K562 (cell line): ENCODE measurements at regions not wholly inside any gene's neighbourhood (a gene's known extent, or its start where the extent isn't known, plus 50 kb on each side); places are given as distances from the start of the nearest gene placed in this dataset.
A peak's percentile ranks its signal among the peaks of the same experiment; 100 is the strongest.

Experiments
- ATAC-seq: fragments of 200-7000 bp; cut with Tn5 transposase; 3 replicates; pipeline ENCODE4 v1.9.1; 2020; ENCODE audit warnings: moderate library complexity
- BruUV-seq: library from RNA; stranded (reverse); fragments of 400-500 nt; replicated peaks from 2 replicates; lab custom pipeline; 2021; lab: Mats Ljungman, UMichigan
- CTCF ChIA-PET: fragments of 300-600 bp; formaldehyde crosslinking; extraction: SDS; loops from one replicate; lab custom pipeline; 2021; ENCODE audit warnings: low intra/inter-chr PET ratio; lab: Yijun Ruan, JAX
- POLR2A ChIA-PET: fragments of 300-600, 350-650 bp; sonication (Branson Sonifier 250); formaldehyde crosslinking; extraction: SDS; loops from one replicate; lab custom pipeline; 2021; ENCODE audit warnings: antibody characterized with exemption, inconsistent platforms; lab: Yijun Ruan, JAX
- DNase-seq, 4 experiments: peaks; one replicate each; pipeline versions ENCODE4 v3.0.0 to v3.0.0-alpha.2; 2011 to 2018; ENCODE audit warnings: low spot score in 3 of 4, mixed read lengths in 3 of 4; ENCODE audit errors: extremely low read depth in 1 of 4
- FAIRE-seq: peaks from 2 replicates; lab custom pipeline; 2011; peaks lifted over from hg19 to GRCh38; lab: Jason Lieb, UNC
- H2AFZ ChIP-seq: 2 replicates; pipeline ENCODE4 v1.6.0; 2011; ENCODE audit warnings: low read depth, low read length, control low read depth, inconsistent platforms
- H3K27ac ChIP-seq: fragments of 200-600 bp; 3 replicates; pipeline ENCODE4 v1.8.0; 2011; ENCODE audit warnings: low read depth, mild to moderate bottlenecking, control low read depth, inconsistent platforms, low read length, moderate library complexity, mixed read lengths; ENCODE audit errors: extremely low read depth
- H3K27me3 ChIP-seq, 2 experiments: fragments of 300-600 bp in 1 of 2; 2 replicates in 1 of 2; 3 replicates in 1 of 2; pipeline versions ENCODE4 v1.6.0 to v1.8.0; 2011; ENCODE audit warnings: inconsistent platforms in 2 of 2, low read length in 2 of 2, mild to moderate bottlenecking in 1 of 2, mixed read lengths in 1 of 2, moderate library complexity in 1 of 2; ENCODE audit not compliant: control insufficient read depth in 2 of 2, insufficient read depth in 2 of 2
- H3K36me3 ChIP-seq: fragments of 300-600 bp; 3 replicates; pipeline ENCODE4 v1.8.0; 2011; ENCODE audit warnings: mild to moderate bottlenecking, low read length, inconsistent platforms; ENCODE audit not compliant: control insufficient read depth, insufficient read depth
- H3K4me1 ChIP-seq, 2 experiments: fragments of 200-600 bp in 1 of 2; replicated peaks in 1 of 2; 2 replicates in 1 of 2; 3 replicates in 1 of 2; pipeline versions ENCODE4 v1.5.1 to v1.8.0; 2011; ENCODE audit warnings: inconsistent platforms in 2 of 2, low read length in 2 of 2, mild to moderate bottlenecking in 1 of 2, mixed read lengths in 1 of 2, moderate library complexity in 1 of 2; ENCODE audit not compliant: control insufficient read depth in 2 of 2, insufficient read depth in 2 of 2
- H3K4me2 ChIP-seq: 2 replicates; pipeline ENCODE4 v1.6.1; 2011; ENCODE audit warnings: low read length, control low read depth, inconsistent platforms, mixed read lengths; ENCODE audit not compliant: insufficient read depth
- H3K4me3 ChIP-seq: fragments of 200-600 bp; sonication (generic), shearing (Covaris generic); 2 replicates; pipeline ENCODE4 v1.5.1; 2016; ENCODE audit warnings: control low read depth, inconsistent platforms
- H3K79me2 ChIP-seq: fragments of 200-600 bp; 3 replicates; pipeline ENCODE4 v1.8.0; 2011; ENCODE audit warnings: low read length, inconsistent platforms; ENCODE audit not compliant: control insufficient read depth, insufficient read depth
- H3K9ac ChIP-seq, 2 experiments: 2 replicates each; pipeline versions ENCODE4 v1.6.0 to v1.6.1; 2011; ENCODE audit warnings: low read depth in 2 of 2, low read length in 2 of 2, control low read depth in 1 of 2, inconsistent platforms in 1 of 2, mild to moderate bottlenecking in 1 of 2, mixed read lengths in 1 of 2; ENCODE audit not compliant: insufficient read depth in 1 of 2
- H3K9me1 ChIP-seq: one replicate; pipeline ENCODE4 v1.6.0; 2011; ENCODE audit warnings: inconsistent platforms, mild to moderate bottlenecking, low read length, moderate library complexity; ENCODE audit not compliant: control insufficient read depth, insufficient read depth
- H3K9me3 ChIP-seq: replicated peaks from 2 replicates; pipeline ENCODE4 v1.5.1; 2011; ENCODE audit warnings: low read depth, low read length, inconsistent platforms; ENCODE audit not compliant: control insufficient read depth, insufficient read depth
- H4K20me1 ChIP-seq: replicated peaks from 2 replicates; pipeline ENCODE4 v1.6.1; 2011; ENCODE audit warnings: low read length, inconsistent platforms, mixed read lengths; ENCODE audit not compliant: control insufficient read depth, insufficient read depth
- ATF1 ChIP-seq, 2 experiments: fragments of 450-650 bp in 1 of 2; IDR thresholded peaks; 2 replicates each; pipeline ENCODE4 v1.6.1; 2016; ENCODE audit warnings: missing compliant biosample characterization in 1 of 2, missing genetic modification characterization in 1 of 2
- CBX3 ChIP-seq, 2 experiments: IDR thresholded peaks; 1 replicate in 1 of 2; 2 replicates in 1 of 2; pipeline ENCODE4 v1.6.1; 2012; ENCODE audit warnings: inconsistent platforms in 2 of 2, low read length in 2 of 2, borderline replicate concordance in 1 of 2, control low read depth in 1 of 2
- HSF4 ChIP-seq: fragments of 250-450 bp; sonication (Bioruptor Pico); IDR thresholded peaks from 2 replicates; pipeline ENCODE4 v2.1.2; 2022; ENCODE audit warnings: mild to moderate bottlenecking, moderate library complexity, borderline replicate concordance
- KDM4B ChIP-seq, 2 experiments: fragments of 450-650 bp in 1 of 2; sonication (generic) in 1 of 2; IDR thresholded peaks; 2 replicates each; pipeline ENCODE4 v1.6.1; 2016 to 2017; ENCODE audit warnings: borderline replicate concordance in 2 of 2, antibody characterized with exemption in 1 of 2, low read depth in 1 of 2, mild to moderate bottlenecking in 1 of 2
- KLF16 ChIP-seq: IDR thresholded peaks from 2 replicates; pipeline ENCODE4 v1.6.1; 2016; ENCODE audit warnings: antibody characterized with exemption
- MECOM ChIP-seq: fragments of 250-450 bp; sonication (Bioruptor Pico); IDR thresholded peaks from 2 replicates; pipeline ENCODE4 v1.8.0; 2022; ENCODE audit warnings: inconsistent platforms
- MYBL2 ChIP-seq, 2 experiments: fragments of 450-650 bp in 1 of 2; sonication (generic) in 1 of 2; formaldehyde crosslinking in 1 of 2; IDR thresholded peaks; 2 replicates each; pipeline versions ENCODE4 v1.6.1 to v1.8.1; 2017 to 2022; ENCODE audit warnings: borderline replicate concordance in 1 of 2, inconsistent platforms in 1 of 2, low read depth in 1 of 2, mild to moderate bottlenecking in 1 of 2, missing genetic modification reagents in 1 of 2, moderate library complexity in 1 of 2
- MYNN ChIP-seq, 2 experiments: sonication (generic); formaldehyde crosslinking in 1 of 2; IDR thresholded peaks; 2 replicates each; pipeline versions ENCODE4 v1.5.0 to v1.6.1; 2016 to 2020; ENCODE audit warnings: antibody characterized with exemption in 1 of 2, missing genetic modification reagents in 1 of 2
- POLR2H ChIP-seq: IDR thresholded peaks from 2 replicates; pipeline ENCODE4 v1.6.1; 2016; ENCODE audit warnings: missing genetic modification characterization, low read depth, mild to moderate bottlenecking, control low read depth, missing compliant biosample characterization, moderate library complexity
- SRSF1 ChIP-seq: fragments of 200-400 bp; formaldehyde crosslinking; IDR thresholded peaks from 2 replicates; pipeline ENCODE4 v1.6.1; 2017; ENCODE audit warnings: mild to moderate bottlenecking, low read depth, low read length, moderate library complexity
- THRAP3 ChIP-seq: fragments of 450-650 bp; IDR thresholded peaks from 2 replicates; pipeline ENCODE4 v1.6.1; 2016; ENCODE audit warnings: mild to moderate bottlenecking, inconsistent platforms, borderline replicate concordance
- ZFP36 ChIP-seq: fragments of 150-350 bp; IDR thresholded peaks from 2 replicates; pipeline ENCODE4 v1.6.1; 2018; ENCODE audit warnings: low read length, low read depth; ENCODE audit not compliant: partially characterized antibody
- ZNF121 ChIP-seq: sonication (generic); formaldehyde crosslinking; conservative IDR thresholded peaks from 2 replicates; pipeline ENCODE4 v1.8.0; 2022; ENCODE audit warnings: missing genetic modification reagents
- in situ Hi-C: fragments of 300-500 bp; cut with MboI; formaldehyde crosslinking; loops from 4 replicates; pipeline ENCODE4 v1.15.0; 2018; ENCODE audit warnings: inconsistent platforms, mixed read lengths
- intact Hi-C: fragments of 100-400 bp; cut with micrococcal nuclease; formaldehyde crosslinking; loops from 2 replicates; pipeline ENCODE4 v1.14.2; 2022
- TF ChIP-seq, protein P1 (sequence below): sonication (generic); formaldehyde crosslinking; IDR thresholded peaks from 2 replicates; pipeline ENCODE4 v1.8.1; 2022; ENCODE audit warnings: missing genetic modification reagents
- TF ChIP-seq, protein P2 (sequence below): sonication (generic); formaldehyde crosslinking; IDR thresholded peaks from 2 replicates; pipeline ENCODE4 v1.9.0; 2022; ENCODE audit warnings: mild to moderate bottlenecking, missing genetic modification reagents
- TF ChIP-seq, protein P3 (sequence below): fragments of 450-650 bp; formaldehyde crosslinking; IDR thresholded peaks from 2 replicates; pipeline ENCODE4 v1.4.0; 2020; ENCODE audit warnings: mild to moderate bottlenecking, moderate library complexity
- TF ChIP-seq, protein P4 (sequence below): fragments of 250-450 bp; sonication (Bioruptor Pico); IDR thresholded peaks from 2 replicates; pipeline ENCODE4 v1.4.0; 2020; ENCODE audit warnings: mild to moderate bottlenecking, moderate library complexity

DNA sequence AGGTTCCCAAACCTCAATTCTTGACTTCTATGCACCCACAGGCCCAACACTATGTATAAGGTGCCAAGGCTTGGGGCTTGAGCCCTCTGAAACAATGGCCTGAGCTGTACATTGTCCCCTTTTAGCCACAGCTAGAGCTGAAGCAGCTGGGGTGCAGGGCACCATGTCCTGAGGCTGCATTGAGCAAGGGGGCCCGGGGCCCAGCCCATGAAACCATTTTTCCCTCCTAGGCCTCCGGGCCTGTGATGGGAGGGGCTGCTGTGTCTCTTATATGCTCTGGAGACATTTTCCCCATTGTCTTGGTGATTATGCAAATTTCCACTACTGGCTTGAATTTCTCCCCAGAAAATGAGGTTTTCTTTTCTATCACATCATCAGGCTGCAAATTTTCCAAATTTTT lies 155.5 kb downstream of the FASLG start (continued):
- TF ChIP-seq CBX3 (IDR thresholded peaks at IDR 0.05; ENCODE audit: borderline replicate concordance in 1 of 2, low read length in 2 of 2) (0 out of 3 replicates have a peak, but pooled peaks of 1 of the 2 experiments have one; percentile 32), HSF4 (CRISPR knock-in tag) (no peak), ZFP36 (peak; percentile 86), ZNF121 (CRISPR knock-in tag) (no peak), MYBL2 (IDR thresholded peaks at IDR 0.05; ENCODE audit: low read depth) (no peak), MYBL2 (CRISPR knock-in tag; IDR thresholded peaks at IDR 0.05; ENCODE audit: borderline replicate concordance) (no peak), ATF1 (CRISPR knock-in tag; IDR thresholded peaks at IDR 0.05) (no peak), ATF1 (tag; IDR thresholded peaks at IDR 0.05) (no peak), KDM4B (IDR thresholded peaks at IDR 0.05; ENCODE audit: borderline replicate concordance in 2 of 2, low read depth in 1 of 2) (no peak), SRSF1 (no peak), KLF16 (no peak), POLR2H (tag) (no peak)
- TF ChIP-seq, protein P1, sequence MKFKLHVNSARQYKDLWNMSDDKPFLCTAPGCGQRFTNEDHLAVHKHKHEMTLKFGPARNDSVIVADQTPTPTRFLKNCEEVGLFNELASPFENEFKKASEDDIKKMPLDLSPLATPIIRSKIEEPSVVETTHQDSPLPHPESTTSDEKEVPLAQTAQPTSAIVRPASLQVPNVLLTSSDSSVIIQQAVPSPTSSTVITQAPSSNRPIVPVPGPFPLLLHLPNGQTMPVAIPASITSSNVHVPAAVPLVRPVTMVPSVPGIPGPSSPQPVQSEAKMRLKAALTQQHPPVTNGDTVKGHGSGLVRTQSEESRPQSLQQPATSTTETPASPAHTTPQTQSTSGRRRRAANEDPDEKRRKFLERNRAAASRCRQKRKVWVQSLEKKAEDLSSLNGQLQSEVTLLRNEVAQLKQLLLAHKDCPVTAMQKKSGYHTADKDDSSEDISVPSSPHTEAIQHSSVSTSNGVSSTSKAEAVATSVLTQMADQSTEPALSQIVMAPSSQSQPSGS: no peak

DNA sequence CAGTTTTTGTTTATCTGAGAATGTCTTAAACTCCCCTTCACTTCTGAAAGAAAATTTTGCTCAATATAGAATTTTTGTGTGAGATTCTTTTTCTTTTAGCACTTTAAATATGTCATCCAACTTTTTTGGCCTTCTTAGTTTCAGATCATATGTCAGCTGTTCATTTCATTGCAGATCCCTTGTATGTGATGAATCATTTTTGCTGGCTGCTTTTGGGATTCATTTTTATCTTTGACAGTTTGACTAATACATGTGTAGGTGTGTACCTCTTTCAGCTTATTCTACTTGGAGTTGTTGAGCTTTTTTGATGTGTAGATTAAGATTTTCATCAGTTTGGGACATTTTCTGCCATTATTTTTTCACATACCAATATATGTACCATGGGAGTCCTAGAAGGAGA lies 156.8 kb downstream of the FASLG start:
- POLR2A ChIA-PET: no interaction called here
- ATAC-seq (no peak), DNase-seq (no peak), FAIRE-seq (no peak)
- intact Hi-C loops (no loop called here), in situ Hi-C loops (no loop called here)
- Histone ChIP-seq H3K9me1 (no peaks in the 10 kb centered on the region), H3K27ac (no peak overlapping the region), H3K27me3 (no peaks in the 10 kb centered on the region), H2AFZ (no peak overlapping the region), H3K4me1 (peaks cover 0 to 14% of the 10 kb centered on the region in 2 experiments; a peak in 1 of 5 replicates), H3K79me2 (no peaks in the 10 kb centered on the region), H3K4me3 (no peak overlapping the region), H4K20me1 (no peaks in the 10 kb centered on the region), H3K9ac (no peak overlapping the region), H3K9me3 (no peaks in the 10 kb centered on the region), H3K4me2 (no peak overlapping the region), H3K36me3 (no peaks in the 10 kb centered on the region)
- BruUV-seq: no TSS peak
- CTCF ChIA-PET: no interaction called here
- no peak for TF ChIP-seq CBX3 (IDR thresholded peaks at IDR 0.05; ENCODE audit: borderline replicate concordance in 1 of 2, low read length in 2 of 2)
- no peak for TF ChIP-seq MYNN (IDR thresholded peaks at IDR 0.05)
- TF ChIP-seq MYNN (CRISPR knock-in tag; IDR thresholded peaks at IDR 0.05): no peak
- TF ChIP-seq, protein P2, sequence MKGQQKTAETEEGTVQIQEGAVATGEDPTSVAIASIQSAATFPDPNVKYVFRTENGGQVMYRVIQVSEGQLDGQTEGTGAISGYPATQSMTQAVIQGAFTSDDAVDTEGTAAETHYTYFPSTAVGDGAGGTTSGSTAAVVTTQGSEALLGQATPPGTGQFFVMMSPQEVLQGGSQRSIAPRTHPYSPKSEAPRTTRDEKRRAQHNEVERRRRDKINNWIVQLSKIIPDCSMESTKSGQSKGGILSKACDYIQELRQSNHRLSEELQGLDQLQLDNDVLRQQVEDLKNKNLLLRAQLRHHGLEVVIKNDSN (CRISPR knock-in tag): no peak
- no peak for TF ChIP-seq MECOM
- TF ChIP-seq, protein P3, sequence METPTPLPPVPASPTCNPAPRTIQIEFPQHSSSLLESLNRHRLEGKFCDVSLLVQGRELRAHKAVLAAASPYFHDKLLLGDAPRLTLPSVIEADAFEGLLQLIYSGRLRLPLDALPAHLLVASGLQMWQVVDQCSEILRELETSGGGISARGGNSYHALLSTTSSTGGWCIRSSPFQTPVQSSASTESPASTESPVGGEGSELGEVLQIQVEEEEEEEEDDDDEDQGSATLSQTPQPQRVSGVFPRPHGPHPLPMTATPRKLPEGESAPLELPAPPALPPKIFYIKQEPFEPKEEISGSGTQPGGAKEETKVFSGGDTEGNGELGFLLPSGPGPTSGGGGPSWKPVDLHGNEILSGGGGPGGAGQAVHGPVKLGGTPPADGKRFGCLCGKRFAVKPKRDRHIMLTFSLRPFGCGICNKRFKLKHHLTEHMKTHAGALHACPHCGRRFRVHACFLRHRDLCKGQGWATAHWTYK (CRISPR knock-in tag): no peak
- TF ChIP-seq, protein P4, sequence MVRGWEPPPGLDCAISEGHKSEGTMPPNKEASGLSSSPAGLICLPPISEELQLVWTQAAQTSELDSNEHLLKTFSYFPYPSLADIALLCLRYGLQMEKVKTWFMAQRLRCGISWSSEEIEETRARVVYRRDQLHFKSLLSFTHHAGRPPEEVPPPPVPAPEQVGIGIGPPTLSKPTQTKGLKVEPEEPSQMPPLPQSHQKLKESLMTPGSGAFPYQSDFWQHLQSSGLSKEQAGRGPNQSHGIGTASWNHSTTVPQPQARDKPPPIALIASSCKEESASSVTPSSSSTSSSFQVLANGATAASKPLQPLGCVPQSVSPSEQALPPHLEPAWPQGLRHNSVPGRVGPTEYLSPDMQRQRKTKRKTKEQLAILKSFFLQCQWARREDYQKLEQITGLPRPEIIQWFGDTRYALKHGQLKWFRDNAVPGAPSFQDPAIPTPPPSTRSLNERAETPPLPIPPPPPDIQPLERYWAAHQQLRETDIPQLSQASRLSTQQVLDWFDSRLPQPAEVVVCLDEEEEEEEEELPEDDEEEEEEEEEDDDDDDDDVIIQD (CRISPR knock-in tag): no peak
- no peak for TF ChIP-seq THRAP3
